Psoas muscle (tissue), 7 donors: ENCODE measurements at regions not wholly inside any gene's neighbourhood (a gene's known extent, or its start where the extent isn't known, plus 50 kb on each side); places are given as distances from the start of the nearest gene placed in this dataset.

ENCODE experiments used
- ATAC-seq, 4 donors: fragments of 200-7000 bp; cut with Tn5 transposase; one replicate each; pipeline ENCODE4 v1.9.1; 2020; ENCODE audit warnings: moderate library complexity in 3 of 4, mild to moderate bottlenecking in 2 of 4
- DNase-seq, 2 donors: peaks; one replicate each; pipeline ENCODE4 v3.0.0-alpha.2; 2020
- H3K27ac ChIP-seq: fragments of 200-600 bp; one replicate; pipeline ENCODE4 v1.8.0; 2022
- H3K27me3 ChIP-seq, 3 donors: fragments of 200-600 bp in 1 of 3; one replicate each; pipeline versions ENCODE4 v1.6.1 to v1.8.0; 2013 to 2022; ENCODE audit warnings: low read length in 2 of 3, mild to moderate bottlenecking in 2 of 3, moderate library complexity in 1 of 3; ENCODE audit not compliant: insufficient read depth in 3 of 3
- H3K36me3 ChIP-seq, 2 donors: fragments of 200-600 bp in 1 of 2; one replicate each; pipeline versions ENCODE4 v1.6.1 to v1.8.0; 2013 to 2022; ENCODE audit warnings: low read depth in 1 of 2, mild to moderate bottlenecking in 1 of 2, moderate library complexity in 1 of 2; ENCODE audit not compliant: insufficient read depth in 1 of 2
- H3K4me1 ChIP-seq: fragments of 200-600 bp; one replicate; pipeline ENCODE4 v1.8.0; 2022
- H3K4me3 ChIP-seq: fragments of 200-600 bp; one replicate; pipeline ENCODE4 v1.8.0; 2022; ENCODE audit warnings: mild to moderate bottlenecking
- H3K9me3 ChIP-seq: fragments of 200-600 bp; one replicate; pipeline ENCODE4 v1.8.0; 2022
- CTCF ChIP-seq: fragments of 200-600 bp; IDR thresholded peaks from one replicate; pipeline ENCODE4 v1.8.0; 2022; ENCODE audit warnings: antibody characterized with exemption
- WGBS, 3 donors: extraction: QIAGEN DNeasy Blood & Tissue Kit; methylation state at CpG; one replicate each; pipeline versions ENCODE4 v1.1.6 to v1.1.7; 2013; 5-methylcytosine and 5-hydroxymethylcytosine counted together
- intact Hi-C, 2 donors: fragments of 100-400 bp; cut with DNase I; formaldehyde crosslinking; loops; one replicate each; pipeline versions ENCODE4 v1.11.0 to v1.14.2; 2022
- donor health status: healthy with polysubstance abuse.
- donor health status: DM: no; HTN: no; CAD: no; lungs with moderate emphysema.
- donor health status: Bipolar disorder and iron deficiency.
- donor health status: healthy.
- donor health status: DM: yes; HTN: yes; CAD: no.
- donor health status: DM: no; HTN: no; CAD: no.
- donor health status: DM: yes; HTN: yes; CAD: no.

GRCh38 chr18:61748004-61748403 lies 144.8 kb downstream of the RNF152 start:
- TF ChIP-seq CTCF = no peak
- Histone ChIP-seq H3K27me3 (no peaks in the 10 kb centered on the region), H3K36me3 (no peaks in the 10 kb centered on the region), H3K4me1 (no peaks in the 10 kb centered on the region), H3K4me3 (no peak overlapping the region), H3K27ac (no peak overlapping the region), H3K9me3 (no peaks in the 10 kb centered on the region)
- intact Hi-C loops = loop anchor here in 1 of 2 donors (5.0 to 10.0 kb wide), 2 partner anchors 84 to 147 kb away; partner anchors contain the start of gene RNF152
- DNase-seq (no peak), ATAC-seq (peak in 2 of 4 donors; percentile 17 to 41)
- WGBS, 3 donors = 58 to 63% (median 60%) methylated on average over 10 of the region's 10 CpGs

DNA sequence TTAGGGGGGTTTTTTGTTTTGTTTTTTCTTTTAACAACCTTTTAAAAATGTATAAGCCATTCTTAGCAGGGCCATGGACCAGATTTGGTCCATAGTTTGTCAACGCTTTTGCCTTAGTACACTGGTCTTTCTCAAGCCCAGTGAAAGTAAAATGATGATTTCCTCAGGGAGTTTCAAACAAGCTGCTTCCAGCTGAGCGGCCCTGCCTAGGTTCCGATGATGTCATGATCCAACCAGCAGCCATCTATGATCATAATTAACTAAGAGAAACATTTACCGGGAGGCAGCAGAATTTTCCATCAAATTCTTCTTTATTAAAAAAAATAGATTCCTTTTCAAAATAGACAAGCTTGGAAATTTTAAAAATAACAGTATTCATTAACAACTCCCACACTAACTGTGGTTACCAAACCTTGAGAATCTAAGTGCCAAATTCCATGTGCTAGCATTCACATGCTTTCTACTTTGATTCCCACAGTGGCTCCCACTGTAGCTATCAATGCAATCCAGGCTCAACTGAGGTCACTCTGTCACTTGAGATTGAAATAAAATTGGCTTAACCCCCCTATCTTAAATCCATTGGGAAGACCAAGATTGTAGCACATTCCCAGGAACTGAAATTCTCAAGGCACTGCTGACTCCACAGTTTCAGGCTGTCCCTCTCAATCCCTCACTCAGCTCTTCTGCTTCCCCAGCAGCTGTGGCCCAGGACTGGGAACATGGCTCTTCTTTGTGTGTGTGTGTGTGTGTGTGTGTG lies 148.9 kb downstream of the RNF152 start:
- no peak for DNase-seq
- ATAC-seq = peak in 2 of 4 donors; percentile 48 to 50
- no peaks in the 10 kb centered on the region for H3K36me3 ChIP-seq

DNA sequence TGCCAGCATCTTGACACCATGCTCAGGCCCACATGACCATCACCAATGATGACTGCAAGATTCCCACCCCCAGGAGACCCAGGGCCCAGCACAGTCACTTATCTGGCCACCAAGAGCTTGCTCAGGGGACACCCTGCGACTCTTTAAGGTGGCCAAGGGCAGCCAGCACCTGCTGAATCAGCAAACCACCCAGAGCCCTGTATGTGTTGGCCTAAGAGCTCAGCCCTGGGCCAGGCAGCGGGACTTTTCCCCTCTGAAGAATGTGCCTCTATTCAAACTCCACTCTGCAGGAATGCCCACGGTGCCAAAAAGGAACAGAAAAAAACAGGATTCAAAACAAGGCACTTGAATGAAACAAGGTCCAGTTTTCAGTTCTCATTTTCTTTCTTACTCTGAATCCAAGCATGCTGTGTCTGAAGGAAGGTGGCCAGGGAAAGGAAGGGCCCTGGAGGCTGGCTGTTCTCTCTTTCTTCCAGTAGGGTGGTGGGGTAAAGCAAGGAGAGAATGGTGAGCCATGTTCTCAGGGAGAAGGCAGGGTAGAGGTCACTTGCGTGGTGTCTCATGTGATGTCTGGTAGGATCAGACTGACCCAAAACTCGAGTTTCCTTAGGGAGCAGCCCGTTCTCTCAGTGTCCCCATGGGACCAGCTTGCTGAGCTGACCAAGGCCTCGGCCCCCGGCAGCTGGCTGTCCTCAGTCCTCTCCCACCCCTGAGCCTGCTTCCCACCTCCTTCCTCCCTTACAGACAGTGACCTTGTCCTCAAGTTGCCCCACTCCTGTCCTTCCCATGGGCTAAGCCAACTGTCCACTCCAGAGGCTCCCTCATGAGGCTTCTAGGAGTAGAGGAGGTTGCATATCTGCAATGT lies 150.0 kb downstream of the RNF152 start:
- Histone ChIP-seq H3K36me3 (no peaks in the 10 kb centered on the region), H3K4me1 (no peaks in the 10 kb centered on the region), H3K9me3 (no peaks in the 10 kb centered on the region), H3K4me3 (no peak overlapping the region), H3K27ac (peak overlapping the region; percentile 42), H3K27me3 (no peaks in the 10 kb centered on the region)
- DNase-seq = peak in 1 of 2 donors; percentile 60
- ATAC-seq = peak in 3 of 4 donors; percentile 28 to 41 (median 34)
- intact Hi-C loops = loop anchor here in 1 of 2 donors (10.0 kb wide), 1 partner anchor 152 kb away; the partner anchor contains the start of gene RNF152
- WGBS, 3 donors = 54 to 64% (median 60%) methylated on average over 8 of the region's 8 CpGs
- TF ChIP-seq CTCF = no peak

More for the DNA sequence above, 148.9 kb downstream of the RNF152 start:
- Histone ChIP-seq H3K27ac (peak overlapping the region; percentile 42), H3K27me3 (no peaks in the 10 kb centered on the region), H3K9me3 (no peaks in the 10 kb centered on the region), H3K4me3 (no peak overlapping the region), H3K4me1 (no peaks in the 10 kb centered on the region)
- intact Hi-C loops = loop anchor here in 1 of 2 donors (10.0 kb wide), 1 partner anchor 151 kb away; the partner anchor contains the start of gene RNF152
- 38 to 50% (median 44%) methylated on average over 4 of the region's 4 CpGs for WGBS, 3 donors
- no peak for TF ChIP-seq CTCF

DNA sequence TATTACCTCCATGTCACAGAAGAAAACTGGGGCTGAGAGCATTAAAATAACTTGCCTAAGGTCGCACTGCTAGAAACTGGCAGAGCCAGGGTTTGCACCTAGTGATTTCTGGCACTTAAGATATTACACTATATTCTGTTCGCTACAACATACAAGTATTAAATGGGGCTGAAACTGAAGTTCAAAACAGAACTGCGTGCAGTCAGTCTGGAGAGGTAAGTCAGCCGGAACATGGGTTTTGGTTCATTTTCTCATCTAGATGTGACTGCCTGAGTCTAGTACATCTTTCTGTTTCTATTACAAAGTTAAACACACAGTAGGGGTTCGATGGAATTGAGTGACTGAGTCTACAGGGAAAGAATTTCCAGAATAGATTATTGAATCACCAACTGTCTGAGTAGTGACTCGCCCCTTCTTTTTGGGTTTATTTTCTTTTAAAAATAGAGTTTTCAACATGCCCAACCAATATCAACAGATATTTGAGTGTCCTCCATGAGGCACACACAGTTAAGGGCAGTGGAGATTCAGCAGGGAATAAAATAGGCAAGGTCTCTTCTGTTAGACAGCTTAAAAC lies 150.8 kb downstream of the RNF152 start:
- TF ChIP-seq CTCF = no peak
- Histone ChIP-seq H3K27ac (no peak overlapping the region), H3K27me3 (no peaks in the 10 kb centered on the region), H3K36me3 (no peaks in the 10 kb centered on the region), H3K9me3 (no peaks in the 10 kb centered on the region), H3K4me1 (no peaks in the 10 kb centered on the region), H3K4me3 (no peak overlapping the region)
- 60 to 78% (median 72%) methylated on average over 6 of the region's 6 CpGs for WGBS, 3 donors
- DNase-seq = no peak
- intact Hi-C loops = loop anchor here in 1 of 2 donors (10.0 kb wide), 1 partner anchor 153 kb away; the partner anchor contains the start of gene RNF152
- ATAC-seq = no peak
